NB4 (cell line): ENCODE measurements at regions not wholly inside any gene's neighbourhood (a gene's known extent, or its start where the extent isn't known, plus 50 kb on each side); places are given as distances from the start of the nearest gene placed in this dataset.

ENCODE experiments used
- DNase-seq: peaks from one replicate; pipeline ENCODE4 v3.0.0; 2010; ENCODE audit warnings: low read depth
- H3K4me3 ChIP-seq: one replicate; pipeline ENCODE4 v1.5.1; 2011; ENCODE audit warnings: mild to moderate bottlenecking, low read depth, low read length, moderate library complexity
- CTCF ChIP-seq: IDR thresholded peaks from one replicate; pipeline ENCODE4 v1.5.1; 2012; ENCODE audit warnings: low read depth, low read length
- MAX ChIP-seq: IDR thresholded peaks from 2 replicates; pipeline ENCODE4 v1.6.1; 2011; ENCODE audit warnings: low read depth, low read length
- MYC ChIP-seq: IDR thresholded peaks from 2 replicates; pipeline ENCODE4 v1.6.1; 2011; ENCODE audit warnings: low read depth, low read length
- POLR2A ChIP-seq: IDR thresholded peaks from 2 replicates; pipeline ENCODE4 v1.6.1; 2011; ENCODE audit warnings: mild to moderate bottlenecking; ENCODE audit not compliant: insufficient read length; ENCODE audit errors: extremely low read depth

- DNase-seq, result no peak
- no peak overlapping the region for H3K4me3 ChIP-seq
- no peak for TF ChIP-seq MAX
- TF ChIP-seq MYC, result no peak
- no peak for TF ChIP-seq POLR2A
- TF ChIP-seq CTCF, result no peak
Measured at GRCh38 chr11:24070435-24070834, 426.4 kb upstream of the LUZP2 start.

GRCh38 chr11:24078018-24078417, 418.8 kb upstream of the LUZP2 start:
- TF ChIP-seq MAX (no peak), MYC (no peak), CTCF (no peak), POLR2A (no peak)
- no peak overlapping the region for H3K4me3 ChIP-seq
- no peak for DNase-seq

GRCh38 chr11:24082241-24082640, 414.6 kb upstream of the LUZP2 start:
- H3K4me3 ChIP-seq, result no peak overlapping the region
- DNase-seq, result no peak
- TF ChIP-seq MYC, result no peak
- TF ChIP-seq CTCF, result no peak
- TF ChIP-seq POLR2A, result no peak

- H3K4me3 ChIP-seq, result no peak overlapping the region
- no peak for DNase-seq
- TF ChIP-seq POLR2A, result no peak
- no peak for TF ChIP-seq MYC
- TF ChIP-seq CTCF, result no peak
- TF ChIP-seq MAX, result no peak
Measured at GRCh38 chr11:24082860-24083259, 414.0 kb upstream of the LUZP2 start.

- TF ChIP-seq CTCF (no peak), POLR2A (no peak), MAX (no peak), MYC (no peak)
- H3K4me3 ChIP-seq, result no peak overlapping the region
- no peak for DNase-seq
Measured at GRCh38 chr11:24084956-24085355, 411.9 kb upstream of the LUZP2 start.

GRCh38 chr11:24086921-24087320, 409.9 kb upstream of the LUZP2 start:
- no peak for DNase-seq
- no peak overlapping the region for H3K4me3 ChIP-seq
- TF ChIP-seq POLR2A (no peak), MAX (no peak), MYC (no peak), CTCF (no peak)
